LNCAP (cell line): ENCODE measurements at regions not wholly inside any gene's neighbourhood (a gene's known extent, or its start where the extent isn't known, plus 50 kb on each side); places are given as distances from the start of the nearest gene placed in this dataset.

Experiments
- CTCF ChIP-seq: fragments of 450-650 bp; IDR thresholded peaks from 2 replicates; pipeline ENCODE4 v1.5.1; 2017; ENCODE audit warnings: mild to moderate bottlenecking

DNA sequence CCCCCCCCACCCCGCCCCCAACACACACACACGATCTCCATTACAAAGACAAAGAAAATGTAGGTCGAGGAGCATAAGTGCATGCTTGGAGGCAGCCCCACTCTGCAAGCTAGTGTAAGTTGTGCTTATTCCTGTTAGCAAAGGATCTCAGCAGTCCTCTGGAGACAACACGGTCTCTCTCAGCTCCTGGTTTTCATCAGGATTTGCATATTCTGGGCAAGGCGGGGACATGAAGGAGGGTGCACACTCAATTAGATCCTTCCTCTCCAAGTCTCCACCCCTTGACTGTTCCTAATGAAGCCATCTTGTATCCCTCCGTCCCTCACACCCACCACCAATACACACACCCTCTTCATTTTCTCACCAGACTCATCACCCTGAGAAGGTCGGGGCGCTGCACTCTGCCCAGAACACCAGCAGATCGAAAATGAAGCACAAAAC lies 63.8 kb downstream of the MRPL46 start:
- TF ChIP-seq CTCF = no peak

GRCh38 chr15:88401996-88402656 lies 65.1 kb downstream of the MRPL46 start:
- no peak for TF ChIP-seq CTCF

- TF ChIP-seq CTCF = no peak
Observed at GRCh38 chr15:88401251-88401995, 65.8 kb downstream of the MRPL46 start.

DNA sequence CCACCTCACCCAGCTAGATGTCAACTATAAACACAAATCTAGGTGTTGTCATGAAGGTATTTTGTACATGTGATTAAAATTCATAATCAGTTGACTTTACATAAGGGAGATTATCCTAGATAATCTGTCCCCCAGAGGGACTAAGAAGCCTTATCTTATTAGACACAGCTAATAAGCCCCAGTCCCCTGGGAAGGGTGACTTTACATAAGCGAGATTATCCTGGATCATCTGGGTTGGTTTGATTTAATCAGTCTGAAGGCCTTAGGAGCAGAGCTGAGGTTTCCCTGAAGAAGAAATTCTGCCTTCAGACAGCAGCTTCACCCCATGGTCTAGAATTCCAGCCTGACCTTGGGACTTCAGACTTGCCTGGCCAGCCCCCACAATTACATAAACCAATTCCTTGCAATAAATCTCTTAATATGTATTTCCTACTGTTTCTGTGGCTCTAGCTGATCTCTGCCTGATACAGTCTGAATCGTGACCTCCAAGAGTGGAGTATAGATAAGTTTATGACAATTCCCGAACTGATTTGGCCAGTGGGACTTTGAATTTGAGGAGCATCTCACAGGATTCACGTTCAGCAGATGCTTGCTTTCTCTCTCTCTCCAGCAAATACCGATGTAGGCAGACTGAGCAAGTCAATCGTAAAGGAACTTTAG lies 66.5 kb downstream of the MRPL46 start:
- TF ChIP-seq CTCF = no peak

- TF ChIP-seq CTCF = no peak
Observed at GRCh38 chr15:88400084-88400483, 67.1 kb downstream of the MRPL46 start.

GRCh38 chr15:88399021-88399685 lies 68.0 kb downstream of the MRPL46 start:
- TF ChIP-seq CTCF = no peak

DNA sequence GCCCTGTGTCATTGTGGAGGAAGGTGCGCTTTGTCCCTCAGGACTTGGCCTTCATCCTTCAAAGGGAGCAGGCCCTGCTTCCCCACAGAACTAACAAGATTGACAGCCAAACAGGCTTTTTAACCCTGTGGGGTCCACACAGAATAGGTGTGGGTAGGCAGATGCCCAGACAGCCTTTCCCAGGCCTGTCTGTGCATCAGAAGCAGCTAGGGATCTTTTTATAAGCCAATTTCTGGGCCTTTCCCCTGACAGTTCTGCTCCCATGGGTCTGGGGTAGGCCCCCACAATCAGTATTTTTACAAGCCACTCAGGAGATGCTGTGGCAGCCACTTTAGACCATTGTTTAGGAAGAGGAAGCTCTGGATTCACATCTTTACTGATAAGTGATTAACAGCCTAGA lies 69.2 kb downstream of the MRPL46 start:
- TF ChIP-seq CTCF = no peak
